Ovary (tissue), 3 donors: ENCODE measurements at regions not wholly inside any gene's neighbourhood (a gene's known extent, or its start where the extent isn't known, plus 50 kb on each side); places are given as distances from the start of the nearest gene placed in this dataset.

Source experiments
- EP300 ChIP-seq: sonication (generic); formaldehyde crosslinking; IDR thresholded peaks from one replicate; pipeline ENCODE4 v1.6.1; 2017; ENCODE audit warnings: antibody characterized with exemption
- POLR2A ChIP-seq: fragments of 450-650 bp; IDR thresholded peaks from one replicate; pipeline ENCODE4 v1.6.1; 2017; ENCODE audit warnings: antibody characterized with exemption, mild to moderate bottlenecking, moderate library complexity
- TF ChIP-seq, protein P1 (sequence below), 3 donors: fragments of 450-650 bp in 2 of 3; fragments of 200-600 bp in 1 of 3; IDR thresholded peaks; one replicate each; pipeline versions ENCODE4 v1.5.1 to v1.8.0; 2016 to 2022; ENCODE audit warnings: antibody characterized with exemption in 3 of 3, mild to moderate bottlenecking in 1 of 3
- donor health status: DM: no; HTN: no; CAD: no.

DNA sequence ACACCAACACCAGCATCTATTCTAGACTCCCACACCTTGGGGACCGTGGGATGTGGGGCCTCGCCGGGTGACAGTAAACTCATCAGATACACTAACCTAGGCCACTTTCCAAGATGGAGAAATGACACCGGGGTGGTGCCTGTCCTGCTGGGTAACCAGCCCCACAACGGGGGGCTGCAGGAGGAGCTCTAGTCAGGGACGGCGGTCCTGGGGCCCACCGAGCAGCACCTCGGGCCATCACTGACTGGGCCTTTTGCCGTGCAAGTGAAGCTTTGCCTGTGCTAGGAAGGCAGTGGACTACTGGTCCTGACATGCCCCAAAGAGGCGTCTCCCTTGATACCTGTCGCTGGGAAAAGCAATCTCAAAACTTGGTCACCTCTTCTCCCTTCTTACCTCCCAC is 260.3 kb upstream of the IRX1 start:
- TF ChIP-seq, protein P1, sequence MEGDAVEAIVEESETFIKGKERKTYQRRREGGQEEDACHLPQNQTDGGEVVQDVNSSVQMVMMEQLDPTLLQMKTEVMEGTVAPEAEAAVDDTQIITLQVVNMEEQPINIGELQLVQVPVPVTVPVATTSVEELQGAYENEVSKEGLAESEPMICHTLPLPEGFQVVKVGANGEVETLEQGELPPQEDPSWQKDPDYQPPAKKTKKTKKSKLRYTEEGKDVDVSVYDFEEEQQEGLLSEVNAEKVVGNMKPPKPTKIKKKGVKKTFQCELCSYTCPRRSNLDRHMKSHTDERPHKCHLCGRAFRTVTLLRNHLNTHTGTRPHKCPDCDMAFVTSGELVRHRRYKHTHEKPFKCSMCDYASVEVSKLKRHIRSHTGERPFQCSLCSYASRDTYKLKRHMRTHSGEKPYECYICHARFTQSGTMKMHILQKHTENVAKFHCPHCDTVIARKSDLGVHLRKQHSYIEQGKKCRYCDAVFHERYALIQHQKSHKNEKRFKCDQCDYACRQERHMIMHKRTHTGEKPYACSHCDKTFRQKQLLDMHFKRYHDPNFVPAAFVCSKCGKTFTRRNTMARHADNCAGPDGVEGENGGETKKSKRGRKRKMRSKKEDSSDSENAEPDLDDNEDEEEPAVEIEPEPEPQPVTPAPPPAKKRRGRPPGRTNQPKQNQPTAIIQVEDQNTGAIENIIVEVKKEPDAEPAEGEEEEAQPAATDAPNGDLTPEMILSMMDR (IDR thresholded peaks at IDR 0.05): no peak
- no peak for TF ChIP-seq POLR2A
- TF ChIP-seq EP300: no peak
